Left lung (tissue), 4 donors: ENCODE measurements at regions not wholly inside any gene's neighbourhood (a gene's known extent, or its start where the extent isn't known, plus 50 kb on each side); places are given as distances from the start of the nearest gene placed in this dataset.

Source experiments
- ATAC-seq: fragments of 200-7000 bp; cut with Tn5 transposase; one replicate; pipeline ENCODE4 v1.9.1; 2020; ENCODE audit warnings: moderate library complexity
- DNase-seq, 4 donors: peaks; one replicate each; pipeline ENCODE4 v3.0.0-alpha.2; 2013 to 2020
- H3K27ac ChIP-seq, 2 donors: fragments of 200-600 bp; sonication (generic) in 1 of 2; one replicate each; pipeline versions ENCODE4 v1.5.0 to v1.8.0; 2020 to 2021
- H3K27me3 ChIP-seq, 2 donors: fragments of 200-600 bp; sonication (generic) in 1 of 2; one replicate each; pipeline versions ENCODE4 v1.5.0 to v1.8.0; 2020 to 2021
- H3K36me3 ChIP-seq, 2 donors: fragments of 200-600 bp; sonication (generic) in 1 of 2; one replicate each; pipeline versions ENCODE4 v1.5.0 to v1.8.0; 2020 to 2021
- H3K4me1 ChIP-seq, 2 donors: fragments of 200-600 bp; one replicate each; pipeline ENCODE4 v1.8.0; 2021
- H3K4me3 ChIP-seq, 2 donors: fragments of 200-600 bp; sonication (generic) in 1 of 2; one replicate each; pipeline versions ENCODE4 v1.5.0 to v1.8.0; 2020 to 2021; ENCODE audit warnings: mild to moderate bottlenecking in 1 of 2
- H3K9me3 ChIP-seq, 2 donors: fragments of 200-600 bp; sonication (generic) in 1 of 2; one replicate each; pipeline versions ENCODE4 v1.5.0 to v1.8.0; 2020 to 2021
- intact Hi-C, 2 donors: fragments of 100-400 bp; cut with DNase I; formaldehyde crosslinking; loops; one replicate each; pipeline versions ENCODE4 v1.11.2 to v1.14.2; 2022
- TF ChIP-seq, protein P1 (sequence below), 2 donors: fragments of 200-600 bp; sonication (generic) in 1 of 2; IDR thresholded peaks; one replicate each; pipeline versions ENCODE4 v1.5.0 to v1.8.0; 2021; ENCODE audit warnings: antibody characterized with exemption in 2 of 2
- donor health status: DM: no; HTN: yes; CAD: no.
- donor health status: DM: no; HTN: no; CAD: no.

DNA sequence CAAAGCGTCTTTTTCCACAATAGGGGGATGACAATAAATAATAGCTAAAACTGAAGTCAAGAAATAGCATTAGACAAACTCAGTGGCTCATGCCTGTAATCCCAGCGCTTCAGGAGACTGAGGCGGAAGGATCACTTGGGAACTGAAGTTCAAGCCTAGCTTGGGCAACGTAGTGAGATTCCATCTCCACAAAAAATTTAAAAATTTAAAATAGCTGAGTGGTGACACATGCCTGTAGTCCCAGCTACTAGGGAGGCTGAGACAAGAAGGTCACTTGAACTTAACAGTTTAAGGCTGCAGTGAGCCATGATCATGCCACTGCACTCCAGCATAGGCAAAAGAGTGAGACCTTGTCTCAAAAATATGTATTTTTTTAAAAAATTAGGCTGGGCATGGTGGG, 107.9 kb downstream of the AKR1D1 start:
- H3K27me3 ChIP-seq: no peaks in the 10 kb centered on the region
- no peak overlapping the region for H3K27ac ChIP-seq
- no peak for ATAC-seq
- no peak overlapping the region for H3K4me3 ChIP-seq
- DNase-seq: no peak
- H3K4me1 ChIP-seq: no peaks in the 10 kb centered on the region
- no peaks in the 10 kb centered on the region for H3K36me3 ChIP-seq
- peaks cover 0 to 25% of the 10 kb centered on the region in 2 donors for H3K9me3 ChIP-seq
- intact Hi-C loops: no loop called here
- TF ChIP-seq, protein P1, sequence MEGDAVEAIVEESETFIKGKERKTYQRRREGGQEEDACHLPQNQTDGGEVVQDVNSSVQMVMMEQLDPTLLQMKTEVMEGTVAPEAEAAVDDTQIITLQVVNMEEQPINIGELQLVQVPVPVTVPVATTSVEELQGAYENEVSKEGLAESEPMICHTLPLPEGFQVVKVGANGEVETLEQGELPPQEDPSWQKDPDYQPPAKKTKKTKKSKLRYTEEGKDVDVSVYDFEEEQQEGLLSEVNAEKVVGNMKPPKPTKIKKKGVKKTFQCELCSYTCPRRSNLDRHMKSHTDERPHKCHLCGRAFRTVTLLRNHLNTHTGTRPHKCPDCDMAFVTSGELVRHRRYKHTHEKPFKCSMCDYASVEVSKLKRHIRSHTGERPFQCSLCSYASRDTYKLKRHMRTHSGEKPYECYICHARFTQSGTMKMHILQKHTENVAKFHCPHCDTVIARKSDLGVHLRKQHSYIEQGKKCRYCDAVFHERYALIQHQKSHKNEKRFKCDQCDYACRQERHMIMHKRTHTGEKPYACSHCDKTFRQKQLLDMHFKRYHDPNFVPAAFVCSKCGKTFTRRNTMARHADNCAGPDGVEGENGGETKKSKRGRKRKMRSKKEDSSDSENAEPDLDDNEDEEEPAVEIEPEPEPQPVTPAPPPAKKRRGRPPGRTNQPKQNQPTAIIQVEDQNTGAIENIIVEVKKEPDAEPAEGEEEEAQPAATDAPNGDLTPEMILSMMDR (IDR thresholded peaks at IDR 0.05): no peak

DNA sequence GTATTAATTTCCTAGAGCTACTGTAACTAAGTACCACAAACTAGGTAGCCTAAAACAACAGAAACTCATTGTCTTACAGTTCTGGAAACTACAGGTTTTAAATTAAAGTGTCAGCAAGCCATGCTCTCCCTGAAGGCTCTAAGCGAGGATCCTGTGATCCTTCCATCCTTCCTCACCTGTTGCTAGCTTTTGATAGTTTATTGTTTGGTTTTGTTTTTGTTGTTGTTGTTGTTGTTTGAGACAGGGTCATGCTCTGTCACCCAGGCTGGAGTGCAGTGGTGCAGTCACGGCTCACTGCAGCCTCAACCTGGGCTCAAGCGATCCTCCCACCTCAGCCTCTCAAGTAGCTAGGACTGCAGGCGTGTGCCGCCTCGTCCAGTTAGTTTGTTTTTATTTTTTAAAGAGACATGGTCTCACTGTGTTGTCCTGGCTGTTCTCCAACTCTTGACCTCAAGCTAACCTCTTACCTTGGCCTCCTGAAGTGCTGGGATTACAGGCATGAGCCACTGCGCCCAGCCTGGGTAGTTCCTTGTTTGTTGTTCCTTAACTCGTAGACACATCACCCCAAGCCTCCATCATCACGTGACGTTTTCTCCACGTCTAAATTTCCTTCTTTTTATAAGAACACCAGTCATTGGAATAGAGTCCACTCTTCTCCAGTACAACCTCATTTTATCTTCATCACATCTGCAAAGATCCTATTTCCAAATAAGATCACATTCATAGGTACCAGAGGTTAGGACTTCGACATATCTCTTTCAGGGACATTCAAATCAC, 109.1 kb downstream of the AKR1D1 start:
- DNase-seq (no peak), ATAC-seq (no peak)
- Histone ChIP-seq H3K9me3 (peaks cover 0 to 30% of the 10 kb centered on the region in 2 donors), H3K4me1 (no peaks in the 10 kb centered on the region), H3K27ac (no peak overlapping the region), H3K36me3 (no peaks in the 10 kb centered on the region), H3K27me3 (no peaks in the 10 kb centered on the region), H3K4me3 (no peak overlapping the region)
- TF ChIP-seq, protein P1 (IDR thresholded peaks at IDR 0.05): no peak
- intact Hi-C loops: no loop called here

DNA sequence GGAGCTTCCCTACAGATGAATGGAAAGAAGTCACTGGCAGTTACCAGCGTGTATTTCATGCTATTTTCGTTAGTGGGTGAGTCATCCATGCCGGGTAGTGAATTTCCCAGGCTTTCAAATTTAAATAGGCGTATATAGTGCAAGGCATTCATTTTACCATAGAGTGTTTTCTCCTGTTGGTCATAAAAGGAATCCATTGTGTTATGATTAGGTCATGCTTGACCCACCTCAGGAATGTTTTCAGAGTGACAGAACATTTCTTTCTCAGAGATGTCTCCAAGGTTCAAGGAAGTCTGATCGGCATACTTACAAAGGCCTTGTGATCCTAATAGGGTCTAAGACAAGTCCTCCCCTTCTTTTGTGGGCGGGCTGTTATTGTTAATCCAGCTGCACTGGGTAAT, 110.7 kb downstream of the AKR1D1 start:
- TF ChIP-seq, protein P1 (IDR thresholded peaks at IDR 0.05): no peak
- H3K9me3 ChIP-seq: peaks cover 0 to 30% of the 10 kb centered on the region in 2 donors
- H3K4me3 ChIP-seq: no peak overlapping the region
- no peak overlapping the region for H3K27ac ChIP-seq
- H3K27me3 ChIP-seq: no peaks in the 10 kb centered on the region
- no peaks in the 10 kb centered on the region for H3K36me3 ChIP-seq
- intact Hi-C loops: no loop called here
- peak; percentile 12 for ATAC-seq
- no peaks in the 10 kb centered on the region for H3K4me1 ChIP-seq
- DNase-seq: no peak

DNA sequence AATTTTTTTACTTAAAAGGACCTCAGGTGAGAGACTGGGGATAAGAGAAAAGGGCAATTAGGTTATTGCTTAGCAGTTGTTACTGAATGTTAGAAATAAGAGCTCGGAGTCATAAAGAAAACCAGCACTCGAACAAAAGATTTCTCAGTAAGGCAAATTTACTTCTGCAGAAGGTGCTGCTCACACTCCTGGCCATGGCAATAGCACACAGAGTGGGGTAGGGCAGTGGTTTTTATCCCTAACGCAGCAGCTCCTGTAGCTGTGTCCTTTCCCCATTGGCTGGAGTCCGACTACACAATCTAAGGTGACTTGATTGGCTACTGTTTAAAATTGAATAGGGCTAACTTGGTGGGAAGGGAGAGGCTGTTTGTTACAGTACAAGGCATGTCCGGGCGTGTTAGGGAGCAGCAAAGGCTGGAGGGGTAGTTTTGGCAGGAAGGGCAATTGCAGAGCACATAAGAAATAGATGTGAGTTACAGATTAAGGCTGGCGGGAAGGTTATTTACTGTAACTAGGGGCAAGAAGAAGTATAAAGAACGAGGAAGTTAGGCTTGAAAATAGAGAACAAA, 112.1 kb downstream of the AKR1D1 start:
- no peak for ATAC-seq
- peaks cover 0 to 30% of the 10 kb centered on the region in 2 donors for H3K9me3 ChIP-seq

DNA sequence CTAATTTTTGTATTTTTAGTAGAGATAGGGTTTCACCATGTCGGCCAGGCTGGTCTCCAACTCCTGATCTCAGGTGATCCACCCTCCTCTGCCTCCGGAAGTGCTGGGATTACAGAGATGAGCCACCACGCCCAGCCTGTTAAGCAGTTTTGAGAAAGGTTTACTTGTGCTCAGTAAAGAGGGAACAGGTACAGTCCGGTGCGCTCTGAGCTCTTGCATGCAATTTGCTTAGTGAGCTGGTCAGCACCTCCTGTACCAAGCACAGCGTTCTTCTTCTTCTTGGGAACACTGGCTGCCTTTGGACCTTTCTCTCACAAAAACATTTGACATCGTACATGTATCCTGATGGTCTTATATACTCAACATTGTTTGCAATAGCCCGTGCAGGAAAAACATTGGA, 118.3 kb downstream of the AKR1D1 start:
- peak; percentile 30 for ATAC-seq
- H3K27ac ChIP-seq: no peak overlapping the region

More for the DNA sequence above, 112.1 kb downstream of the AKR1D1 start:
- H3K4me3 ChIP-seq: no peak overlapping the region
- TF ChIP-seq, protein P1 (IDR thresholded peaks at IDR 0.05): no peak
- H3K27ac ChIP-seq: no peak overlapping the region
- no peaks in the 10 kb centered on the region for H3K36me3 ChIP-seq
- intact Hi-C loops: no loop called here
- DNase-seq: no peak
- no peaks in the 10 kb centered on the region for H3K4me1 ChIP-seq
- no peaks in the 10 kb centered on the region for H3K27me3 ChIP-seq

More for the DNA sequence above, 118.3 kb downstream of the AKR1D1 start:
- no peak for DNase-seq
- Histone ChIP-seq H3K27me3 (no peaks in the 10 kb centered on the region), H3K4me3 (no peak overlapping the region), H3K36me3 (no peaks in the 10 kb centered on the region), H3K4me1 (peaks cover 9 to 22% of the 10 kb centered on the region in 2 donors), H3K9me3 (peaks cover 0 to 1% of the 10 kb centered on the region in 2 donors)
- intact Hi-C loops: no loop called here
- TF ChIP-seq, protein P1 (IDR thresholded peaks at IDR 0.05): no peak
